GM12873 (cell line): ENCODE measurements at regions not wholly inside any gene's neighbourhood (a gene's known extent, or its start where the extent isn't known, plus 50 kb on each side); places are given as distances from the start of the nearest gene placed in this dataset.

Experiments used
- CTCF ChIP-seq: IDR thresholded peaks from 2 replicates; pipeline ENCODE4 v1.5.1; 2012; ENCODE audit warnings: low read depth, mild to moderate bottlenecking, moderate library complexity, low read length, control low read depth; ENCODE audit not compliant: insufficient read depth; ENCODE audit errors: missing control alignments

- TF ChIP-seq CTCF, result no peak
Observed at GRCh38 chr3:88362428-88362827, 212.7 kb downstream of the C3orf38 start.

- TF ChIP-seq CTCF, result no peak
Observed at GRCh38 chr3:88364926-88365325, 215.2 kb downstream of the C3orf38 start.

- TF ChIP-seq CTCF, result no peak
Observed at GRCh38 chr3:88369337-88369736, 219.6 kb downstream of the C3orf38 start.

- no peak for TF ChIP-seq CTCF
Observed at GRCh38 chr3:88369767-88370166, 220.0 kb downstream of the C3orf38 start.

GRCh38 chr3:88385090-88385489 is 235.3 kb downstream of the C3orf38 start:
- TF ChIP-seq CTCF, result no peak

- TF ChIP-seq CTCF, result no peak
Observed at GRCh38 chr3:88398581-88398980, 248.8 kb downstream of the C3orf38 start.

GRCh38 chr3:88403319-88403718 is 253.6 kb downstream of the C3orf38 start:
- TF ChIP-seq CTCF, result no peak
